HG03103 (cell line): ENCODE measurements at regions not wholly inside any gene's neighbourhood (a gene's known extent, or its start where the extent isn't known, plus 50 kb on each side); places are given as distances from the start of the nearest gene placed in this dataset.

Experiments used
- ATAC-seq: cut with Tn5 transposase; IDR thresholded peaks from one replicate; pipeline ENCODE4 v1.9.1; 2021; ENCODE audit warnings: low read depth; ENCODE audit not compliant: unreplicated experiment

- ATAC-seq: no peak
These were observed 448.0 kb upstream of the SALL3 start for GRCh38 chr18:78531637-78532036.

DNA sequence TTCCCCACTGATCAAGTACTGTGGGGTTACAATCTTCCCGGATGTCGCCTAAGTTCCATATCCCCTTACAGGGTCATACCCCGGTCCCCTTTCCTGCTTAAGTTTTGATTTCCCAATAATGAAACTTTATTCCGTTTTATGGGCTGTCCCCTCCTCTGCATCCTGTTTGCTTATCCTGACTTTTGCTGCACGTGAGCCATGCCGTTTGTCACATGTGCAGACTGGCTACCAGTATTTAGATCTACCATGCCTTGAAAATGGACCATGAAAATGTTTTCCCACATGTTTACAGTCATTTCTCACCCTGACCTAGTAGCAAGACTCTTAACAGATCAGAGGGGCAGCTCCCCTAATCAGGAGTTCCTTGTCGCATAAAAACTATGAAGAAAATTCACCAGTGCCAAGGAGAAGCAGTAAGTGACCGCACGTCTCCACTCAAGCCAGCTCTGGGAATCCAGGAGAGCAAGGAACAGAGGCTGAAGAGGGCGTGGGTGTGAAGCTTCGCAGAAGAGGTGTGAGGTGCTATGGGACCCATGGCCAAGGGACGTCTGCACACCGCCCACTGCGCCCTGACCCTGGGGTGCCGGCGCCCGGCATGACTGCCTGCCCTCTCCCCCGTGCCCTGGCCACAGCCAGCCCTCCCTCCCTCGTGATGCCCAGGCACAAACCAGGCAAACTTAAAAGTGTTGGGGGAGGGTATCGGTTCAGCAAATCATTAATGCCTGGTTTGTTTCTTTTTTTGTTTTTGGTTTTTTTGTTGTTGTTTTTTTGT lies 440.8 kb upstream of the SALL3 start:
- ATAC-seq: no peak

DNA sequence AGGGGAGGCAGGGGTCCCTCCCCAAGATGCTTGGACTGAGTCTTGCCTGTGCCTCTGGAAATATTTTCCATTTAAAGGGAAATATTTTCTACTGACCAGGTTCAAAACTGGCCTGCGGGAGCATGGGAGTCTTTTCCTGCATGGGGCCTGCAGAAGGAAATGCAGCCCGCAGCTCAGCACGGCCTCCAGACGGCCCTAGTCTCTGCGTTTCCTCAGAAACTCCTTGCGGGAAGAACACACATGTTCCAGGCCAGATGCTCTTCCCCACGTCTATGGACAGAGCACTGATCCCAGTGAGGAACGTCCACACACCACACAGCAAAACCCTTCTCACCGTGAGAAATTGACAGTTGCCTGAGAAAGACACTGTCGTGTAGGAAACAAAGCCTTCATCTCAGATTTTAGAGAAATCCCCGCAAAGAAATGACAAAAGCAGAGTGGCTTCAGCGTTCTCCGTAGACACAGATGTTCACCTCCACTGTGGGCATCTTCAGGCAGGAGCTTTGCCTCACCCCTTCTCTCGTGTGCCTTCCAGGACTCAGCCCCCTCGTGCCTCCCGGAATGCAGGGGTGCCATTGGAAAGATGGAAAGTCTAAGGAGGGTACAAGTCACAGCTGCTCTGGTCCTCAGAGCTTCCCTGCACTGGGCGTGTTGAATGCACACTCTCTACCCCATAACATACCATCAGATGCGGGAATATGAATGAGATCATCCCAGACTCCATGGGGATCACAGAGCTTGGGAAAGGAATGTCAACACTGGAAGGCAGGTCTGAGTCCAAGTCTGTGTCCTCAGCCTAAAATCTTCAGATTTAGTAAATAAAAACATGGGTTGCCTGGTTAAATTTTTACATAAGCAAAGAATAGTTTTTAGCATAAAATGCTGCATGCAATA lies 438.7 kb upstream of the SALL3 start:
- no peak for ATAC-seq

DNA sequence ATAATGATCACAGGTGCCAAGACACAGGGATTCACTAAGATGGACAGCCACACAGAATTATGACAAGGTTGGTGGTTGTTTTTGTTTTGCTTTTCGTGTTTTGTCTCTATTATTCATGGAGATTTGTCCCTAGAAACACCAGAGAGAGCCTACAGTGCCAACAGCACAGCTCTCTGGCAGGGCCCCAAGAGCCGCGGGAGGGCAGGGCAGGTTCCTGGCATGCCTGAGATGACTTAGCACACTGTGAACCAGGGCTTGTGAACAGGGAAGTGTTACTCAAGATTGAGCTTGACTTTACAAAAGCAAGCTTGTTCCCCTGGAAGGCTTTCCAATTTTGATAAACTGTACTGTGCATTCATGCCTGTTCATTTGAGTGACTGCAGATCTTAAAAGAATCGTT lies 437.4 kb upstream of the SALL3 start:
- no peak for ATAC-seq

- ATAC-seq: no peak
These were observed 436.4 kb upstream of the SALL3 start for GRCh38 chr18:78543201-78543725.

- no peak for ATAC-seq
These were observed 433.3 kb upstream of the SALL3 start for GRCh38 chr18:78546281-78546680.

DNA sequence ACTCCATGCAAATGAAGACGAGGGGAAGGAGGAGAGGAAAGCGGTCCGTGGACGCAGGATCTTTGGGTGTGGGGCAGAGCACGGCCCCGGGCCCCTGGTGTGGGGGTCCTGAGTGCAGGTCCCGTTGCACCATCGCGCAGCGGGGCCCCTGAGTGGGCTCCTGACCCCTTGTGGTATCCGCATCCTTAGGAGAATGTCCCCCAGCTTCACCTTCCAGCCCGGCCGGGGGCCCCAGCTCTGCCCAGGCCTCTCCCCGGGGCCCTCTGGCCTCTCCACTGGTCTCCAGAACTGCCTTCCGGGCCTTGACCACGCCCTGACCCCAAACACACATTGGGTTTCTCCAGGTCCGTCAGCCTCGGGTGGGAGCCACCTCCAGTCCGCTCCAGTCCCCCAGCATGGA lies 431.8 kb upstream of the SALL3 start:
- no peak for ATAC-seq

DNA sequence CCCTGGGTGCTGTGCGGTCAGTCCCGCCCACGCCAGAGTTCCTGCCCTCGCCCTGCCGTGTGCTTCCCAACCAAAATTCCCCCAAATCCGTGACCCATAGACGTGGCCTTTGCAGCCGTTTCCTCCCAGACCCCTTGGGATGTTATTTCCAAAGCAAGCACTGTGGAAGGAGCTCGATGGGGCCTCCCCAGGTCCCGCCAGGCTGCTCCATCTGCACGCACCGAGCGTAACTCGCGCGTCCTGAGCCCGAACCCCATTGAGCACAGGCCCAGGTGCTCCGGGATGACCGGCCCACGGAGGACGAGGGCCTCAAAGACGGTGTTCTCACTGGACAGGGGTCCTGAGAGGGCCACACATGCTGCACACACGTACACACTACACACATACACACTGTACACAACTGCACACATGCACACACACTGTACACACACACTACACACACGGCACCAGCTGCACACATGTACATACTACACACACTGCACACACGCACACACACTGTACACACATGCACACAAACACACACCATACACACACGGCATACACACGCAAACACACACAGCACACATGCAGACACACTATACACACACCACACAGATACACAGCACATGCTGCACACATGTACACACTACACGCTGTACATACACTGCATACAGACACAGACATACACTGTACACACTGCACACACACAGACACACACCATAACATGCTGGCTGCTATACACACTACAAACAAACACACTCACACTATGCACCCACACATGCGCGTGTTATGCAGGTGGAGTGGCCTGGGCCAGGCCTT lies 431.2 kb upstream of the SALL3 start:
- ATAC-seq: no peak

DNA sequence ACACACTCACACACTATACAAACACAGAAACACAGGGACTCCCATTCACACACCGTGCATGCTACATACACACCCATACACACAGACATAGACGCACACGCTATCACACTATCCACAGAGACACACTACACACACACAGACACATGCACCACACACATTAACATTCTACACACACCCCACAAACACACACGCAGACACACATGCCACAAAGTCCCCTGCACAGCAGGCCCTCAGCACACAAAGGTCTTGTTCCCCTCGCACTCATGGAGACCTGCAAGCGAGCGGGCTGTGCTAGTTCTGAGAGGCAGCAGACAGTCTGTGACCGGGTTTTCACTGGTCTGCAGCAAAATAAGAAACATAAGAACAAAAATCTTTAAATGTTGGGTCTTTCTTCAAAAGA lies 429.6 kb upstream of the SALL3 start:
- no peak for ATAC-seq

GRCh38 chr18:78554944-78555608 lies 424.5 kb upstream of the SALL3 start:
- ATAC-seq: no peak

DNA sequence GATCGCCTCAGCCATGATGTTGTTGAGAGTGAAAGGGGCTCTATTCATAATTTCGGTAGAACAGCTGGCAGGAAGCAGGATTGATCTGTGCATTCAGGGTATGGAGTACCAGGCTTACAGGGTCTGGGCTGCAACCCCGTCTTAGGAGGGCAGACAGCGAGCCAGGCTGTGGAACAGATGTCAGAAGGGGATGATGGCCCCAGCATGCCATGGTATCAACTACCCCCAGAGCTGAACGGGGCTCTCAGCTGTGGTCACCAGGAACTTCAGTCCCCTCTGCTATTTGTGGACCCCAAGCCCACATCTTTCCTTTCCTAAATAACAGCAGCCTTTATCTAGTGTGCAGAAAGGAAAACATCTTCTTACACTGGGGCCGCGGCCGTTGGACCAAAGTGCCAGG lies 422.2 kb upstream of the SALL3 start:
- ATAC-seq: no peak

- ATAC-seq: no peak
These were observed 421.4 kb upstream of the SALL3 start for GRCh38 chr18:78558101-78558810.

- ATAC-seq: no peak
These were observed 420.7 kb upstream of the SALL3 start for GRCh38 chr18:78558948-78559347.

- no peak for ATAC-seq
These were observed 420.0 kb upstream of the SALL3 start for GRCh38 chr18:78559584-78559983.

- no peak for ATAC-seq
These were observed 417.7 kb upstream of the SALL3 start for GRCh38 chr18:78561757-78562510.

GRCh38 chr18:78562531-78562961 lies 417.1 kb upstream of the SALL3 start:
- no peak for ATAC-seq

DNA sequence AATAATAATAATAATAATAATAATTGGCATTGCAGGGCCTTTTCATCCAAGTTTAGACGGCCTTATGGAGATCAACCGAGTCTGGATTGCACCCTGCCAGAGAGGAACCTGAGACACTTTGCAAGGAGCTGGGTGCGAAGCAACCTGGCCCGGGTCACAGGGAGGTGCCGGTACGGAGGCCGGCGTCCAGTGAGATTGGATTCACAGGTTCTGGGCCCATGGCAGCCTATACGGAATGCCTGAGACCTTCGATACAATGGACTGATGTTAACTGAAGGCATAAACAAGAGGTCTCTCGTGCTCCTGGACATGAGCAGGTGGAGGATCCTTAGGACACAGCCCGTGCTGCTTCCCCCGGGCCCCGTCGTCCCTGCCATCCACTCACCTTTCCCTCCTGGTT lies 416.5 kb upstream of the SALL3 start:
- no peak for ATAC-seq

DNA sequence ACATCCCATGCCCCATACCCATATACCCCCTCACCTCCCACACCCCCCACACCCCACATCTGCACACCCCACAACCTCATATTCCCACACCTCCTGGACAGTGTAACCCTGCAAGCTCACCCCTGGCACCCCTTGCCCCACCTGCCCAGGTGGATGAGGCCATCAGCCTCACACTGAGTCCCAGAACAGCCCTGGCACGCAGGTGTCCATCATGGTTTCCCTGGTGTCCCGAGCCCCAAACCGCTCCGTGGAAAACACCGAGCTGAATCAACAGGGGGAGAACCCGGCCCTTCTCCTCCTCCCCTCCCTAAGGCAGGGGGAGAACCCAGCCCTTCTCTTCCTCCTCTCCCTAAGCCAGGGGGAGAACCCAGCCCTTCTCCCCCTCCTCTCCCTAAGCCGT lies 415.6 kb upstream of the SALL3 start:
- no peak for ATAC-seq

- no peak for ATAC-seq
These were observed 415.1 kb upstream of the SALL3 start for GRCh38 chr18:78564518-78564917.
